Ascending aorta (tissue), 2 donors: ENCODE measurements at regions not wholly inside any gene's neighbourhood (a gene's known extent, or its start where the extent isn't known, plus 50 kb on each side); places are given as distances from the start of the nearest gene placed in this dataset.

Experiments
- DNase-seq, 2 donors: peaks; one replicate each; pipeline ENCODE4 v3.0.0-alpha.2; 2019; ENCODE audit warnings: low spot score in 2 of 2
- H3K27ac ChIP-seq, 2 donors: fragments of 200-600 bp; sonication (generic); one replicate each; pipeline ENCODE4 v1.5.1; 2016 to 2017; ENCODE audit warnings: mild to moderate bottlenecking in 1 of 2
- H3K27me3 ChIP-seq: fragments of 200-600 bp; sonication (generic); one replicate; pipeline ENCODE4 v1.5.1; 2017
- H3K36me3 ChIP-seq, 2 donors: fragments of 200-600 bp; sonication (generic); one replicate each; pipeline ENCODE4 v1.5.1; 2016
- H3K4me1 ChIP-seq, 2 donors: fragments of 200-600 bp; sonication (generic); one replicate each; pipeline ENCODE4 v1.5.1; 2016 to 2017; ENCODE audit warnings: mild to moderate bottlenecking in 1 of 2
- H3K4me3 ChIP-seq, 2 donors: fragments of 200-600 bp; sonication (generic); one replicate each; pipeline ENCODE4 v1.5.1; 2016 to 2017; ENCODE audit warnings: mild to moderate bottlenecking in 1 of 2
- H3K9me3 ChIP-seq, 2 donors: fragments of 200-600 bp; sonication (generic); one replicate each; pipeline ENCODE4 v1.5.1; 2016
- intact Hi-C: fragments of 100-400 bp; cut with DNase I; formaldehyde crosslinking; loops from one replicate; pipeline ENCODE4 v1.15.1; 2023
- TF ChIP-seq, protein P1 (sequence below), 3 experiments: fragments of 200-600 bp in 2 of 3; fragments of 450-650 bp in 1 of 3; sonication (generic) in 2 of 3; IDR thresholded peaks; one replicate each; pipeline ENCODE4 v1.5.1; 2016 to 2019; ENCODE audit warnings: antibody characterized with exemption in 3 of 3, mild to moderate bottlenecking in 1 of 3, moderate library complexity in 1 of 3

DNA sequence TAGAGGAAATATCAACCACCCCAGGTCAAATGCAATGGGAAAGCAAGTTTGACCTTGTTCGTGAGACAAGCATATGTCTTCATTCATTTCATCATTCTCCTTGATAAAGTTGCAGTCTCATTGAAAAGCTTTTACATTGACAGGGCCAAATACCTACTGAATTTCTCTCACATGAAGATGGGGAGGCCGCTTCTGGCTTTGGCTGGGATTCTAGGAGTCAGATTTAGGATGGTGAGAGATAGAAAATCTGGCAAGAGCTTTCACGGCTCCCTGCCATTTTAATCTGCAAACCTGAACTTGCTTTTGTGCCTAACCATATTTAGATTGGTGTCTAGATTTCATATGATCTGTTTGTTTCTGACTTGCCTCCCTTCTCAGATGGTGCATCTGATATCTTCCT is 88.0 kb downstream of the TMEM100 start:
- Histone ChIP-seq H3K36me3 (no peaks in the 10 kb centered on the region), H3K9me3 (no peaks in the 10 kb centered on the region), H3K4me3 (no peak overlapping the region), H3K4me1 (no peaks in the 10 kb centered on the region), H3K27me3 (no peaks in the 10 kb centered on the region), H3K27ac (no peak overlapping the region)
- DNase-seq, result no peak
- intact Hi-C loops, result no loop called here
- TF ChIP-seq, protein P1, sequence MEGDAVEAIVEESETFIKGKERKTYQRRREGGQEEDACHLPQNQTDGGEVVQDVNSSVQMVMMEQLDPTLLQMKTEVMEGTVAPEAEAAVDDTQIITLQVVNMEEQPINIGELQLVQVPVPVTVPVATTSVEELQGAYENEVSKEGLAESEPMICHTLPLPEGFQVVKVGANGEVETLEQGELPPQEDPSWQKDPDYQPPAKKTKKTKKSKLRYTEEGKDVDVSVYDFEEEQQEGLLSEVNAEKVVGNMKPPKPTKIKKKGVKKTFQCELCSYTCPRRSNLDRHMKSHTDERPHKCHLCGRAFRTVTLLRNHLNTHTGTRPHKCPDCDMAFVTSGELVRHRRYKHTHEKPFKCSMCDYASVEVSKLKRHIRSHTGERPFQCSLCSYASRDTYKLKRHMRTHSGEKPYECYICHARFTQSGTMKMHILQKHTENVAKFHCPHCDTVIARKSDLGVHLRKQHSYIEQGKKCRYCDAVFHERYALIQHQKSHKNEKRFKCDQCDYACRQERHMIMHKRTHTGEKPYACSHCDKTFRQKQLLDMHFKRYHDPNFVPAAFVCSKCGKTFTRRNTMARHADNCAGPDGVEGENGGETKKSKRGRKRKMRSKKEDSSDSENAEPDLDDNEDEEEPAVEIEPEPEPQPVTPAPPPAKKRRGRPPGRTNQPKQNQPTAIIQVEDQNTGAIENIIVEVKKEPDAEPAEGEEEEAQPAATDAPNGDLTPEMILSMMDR (IDR thresholded peaks at IDR 0.05), result no peak

DNA sequence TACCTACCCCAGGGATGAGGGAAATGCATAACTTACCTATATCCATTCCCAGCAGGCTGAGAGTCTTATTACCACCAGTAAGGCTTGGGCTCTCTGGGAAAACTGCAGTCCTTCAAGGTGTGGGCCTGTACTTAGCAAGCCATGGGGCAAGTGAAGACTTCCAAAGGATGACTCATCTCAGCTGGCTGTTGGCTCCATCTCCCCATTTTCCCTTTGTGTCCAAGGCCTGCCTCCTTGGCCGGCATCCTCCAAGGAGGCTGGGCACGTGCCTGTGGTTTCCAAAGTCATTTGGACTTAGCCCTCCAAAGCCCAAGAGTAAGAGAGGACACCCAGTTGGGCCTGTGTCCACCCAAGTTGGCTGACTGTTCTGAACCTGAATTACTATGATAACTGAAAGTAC is 89.8 kb downstream of the TMEM100 start:
- Histone ChIP-seq H3K4me3 (no peak overlapping the region), H3K27ac (no peak overlapping the region), H3K27me3 (no peaks in the 10 kb centered on the region), H3K36me3 (no peaks in the 10 kb centered on the region), H3K9me3 (no peaks in the 10 kb centered on the region), H3K4me1 (no peaks in the 10 kb centered on the region)
- TF ChIP-seq, protein P1 (IDR thresholded peaks at IDR 0.05), result no peak
- DNase-seq, result no peak
- intact Hi-C loops, result no loop called here

DNA sequence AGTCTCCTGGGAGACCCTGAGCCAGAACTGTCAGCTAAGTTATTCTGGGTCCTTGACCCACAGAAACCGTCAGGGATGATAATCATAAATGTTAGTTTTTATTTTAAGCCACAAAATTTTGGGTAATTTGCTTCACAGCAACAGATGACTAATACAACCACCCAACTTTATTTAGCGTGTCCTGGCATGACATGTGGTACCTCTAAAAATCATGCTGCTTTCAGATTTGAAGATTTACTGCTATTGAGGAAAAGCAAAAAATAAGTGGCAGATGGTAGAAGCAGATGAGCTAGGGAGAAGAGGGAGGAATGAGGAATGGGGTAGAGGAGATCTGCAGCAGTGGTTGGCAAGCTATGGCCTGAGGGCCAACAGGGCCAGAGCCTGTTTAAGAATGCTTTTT is 90.4 kb downstream of the TMEM100 start:
- no peak overlapping the region for H3K4me3 ChIP-seq
- H3K36me3 ChIP-seq, result no peaks in the 10 kb centered on the region
- intact Hi-C loops, result no loop called here
- no peaks in the 10 kb centered on the region for H3K4me1 ChIP-seq
- TF ChIP-seq, protein P1 (IDR thresholded peaks at IDR 0.05), result no peak
- H3K27ac ChIP-seq, result no peak overlapping the region
- DNase-seq, result no peak
- H3K27me3 ChIP-seq, result no peaks in the 10 kb centered on the region
- H3K9me3 ChIP-seq, result no peaks in the 10 kb centered on the region

DNA sequence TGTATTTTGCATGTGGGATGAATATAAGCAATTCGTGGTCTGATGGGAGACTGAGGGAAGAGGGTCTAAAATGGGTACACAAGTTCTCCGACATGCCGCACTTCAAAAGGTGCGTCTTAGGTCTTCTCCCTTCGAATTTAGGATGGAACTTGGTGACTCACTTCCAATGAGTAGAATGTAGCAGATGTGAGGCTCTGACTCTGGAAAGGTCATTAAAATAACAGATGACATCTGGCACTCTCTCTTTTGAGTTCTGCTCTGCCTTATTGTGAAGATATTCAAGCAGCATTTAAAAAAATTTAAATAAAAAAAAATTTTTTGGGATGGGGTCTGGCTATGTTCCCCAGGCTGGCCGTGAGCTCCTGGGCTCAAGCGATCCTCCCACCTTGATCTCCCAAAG is 92.7 kb downstream of the TMEM100 start:
- TF ChIP-seq, protein P1 (IDR thresholded peaks at IDR 0.05), result no peak
- intact Hi-C loops, result no loop called here
- Histone ChIP-seq H3K27me3 (no peaks in the 10 kb centered on the region), H3K36me3 (no peaks in the 10 kb centered on the region), H3K4me3 (no peak overlapping the region), H3K4me1 (no peaks in the 10 kb centered on the region), H3K9me3 (no peaks in the 10 kb centered on the region), H3K27ac (no peak overlapping the region)
- no peak for DNase-seq

DNA sequence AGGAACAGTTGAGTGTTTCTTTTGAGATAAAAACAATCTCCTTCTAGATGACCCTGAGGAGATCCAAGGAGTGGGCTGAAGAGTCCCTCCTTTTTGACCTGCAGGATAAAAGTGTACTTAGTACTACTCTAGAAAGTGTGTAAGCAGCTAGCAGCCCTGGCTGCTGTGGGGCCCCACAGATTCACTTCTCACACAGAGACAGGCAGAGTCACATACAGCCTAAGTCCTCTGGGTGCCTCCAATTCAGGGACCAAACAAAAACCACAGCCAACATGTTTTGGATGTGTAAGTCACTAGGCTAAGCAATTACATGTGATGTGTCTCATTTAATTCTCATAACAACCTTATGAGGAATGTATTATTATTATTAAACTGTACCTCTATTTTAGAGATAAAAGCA is 97.1 kb downstream of the TMEM100 start:
- intact Hi-C loops, result no loop called here
- Histone ChIP-seq H3K9me3 (no peaks in the 10 kb centered on the region), H3K4me1 (no peaks in the 10 kb centered on the region), H3K27ac (no peak overlapping the region), H3K4me3 (no peak overlapping the region), H3K36me3 (no peaks in the 10 kb centered on the region), H3K27me3 (no peaks in the 10 kb centered on the region)
- TF ChIP-seq, protein P1 (IDR thresholded peaks at IDR 0.05), result no peak
- DNase-seq, result no peak

DNA sequence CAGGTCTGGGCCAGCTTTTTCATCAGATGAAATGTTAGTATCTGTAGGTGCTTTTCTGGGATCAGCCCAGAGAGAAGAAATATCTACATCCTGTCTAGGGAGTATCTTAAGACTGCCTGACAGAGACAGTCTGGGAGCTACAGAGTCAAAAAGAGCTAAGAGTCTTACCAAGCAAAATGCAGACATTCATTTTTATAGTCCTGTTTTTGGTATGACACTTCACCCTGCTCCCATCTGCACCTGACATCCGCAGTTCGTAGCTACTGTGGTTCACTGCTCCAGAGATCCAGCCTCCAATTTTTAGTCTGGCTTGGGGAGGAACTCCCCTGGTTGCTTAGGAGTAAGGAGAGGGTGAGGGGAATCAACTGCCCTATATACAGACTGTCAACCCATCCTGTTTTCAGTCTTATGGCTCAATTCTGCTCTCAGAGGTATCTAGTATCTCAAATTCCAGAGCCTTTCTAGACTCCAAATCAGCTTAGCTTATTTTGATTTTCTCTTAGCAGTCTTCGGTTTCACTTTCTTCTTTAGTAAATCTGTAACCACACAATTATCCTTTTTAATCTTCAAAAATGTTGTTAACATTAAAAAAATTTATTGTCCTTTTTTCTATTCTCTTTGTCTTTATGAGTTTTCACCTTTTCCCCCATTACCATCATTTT is 97.8 kb downstream of the TMEM100 start:
- no peak overlapping the region for H3K27ac ChIP-seq
- H3K4me3 ChIP-seq, result no peak overlapping the region
- no peak for DNase-seq
- TF ChIP-seq, protein P1 (IDR thresholded peaks at IDR 0.05), result no peak
- H3K9me3 ChIP-seq, result no peaks in the 10 kb centered on the region
- intact Hi-C loops, result no loop called here
- no peaks in the 10 kb centered on the region for H3K27me3 ChIP-seq
- no peaks in the 10 kb centered on the region for H3K4me1 ChIP-seq
- H3K36me3 ChIP-seq, result no peaks in the 10 kb centered on the region
